Esophagus squamous epithelium (tissue), 5 donors: ENCODE measurements at regions not wholly inside any gene's neighbourhood (a gene's known extent, or its start where the extent isn't known, plus 50 kb on each side); places are given as distances from the start of the nearest gene placed in this dataset.

Experiments used
- DNase-seq: peaks from one replicate; lab custom pipeline; 2025; lab: John Stamatoyannopoulos, UW
- H3K27ac ChIP-seq, 4 donors: fragments of 200-600 bp; sonication (generic); one replicate each; pipeline ENCODE4 v1.5.1; 2016 to 2019; ENCODE audit warnings: mild to moderate bottlenecking in 1 of 4
- H3K27me3 ChIP-seq, 4 donors: fragments of 200-600 bp; sonication (generic); 1 replicate in 3 of 4; 2 replicates in 1 of 4; pipeline versions ENCODE4 v1.5.1 to v1.6.0; 2017 to 2021; ENCODE audit warnings: antibody characterized with exemption in 1 of 4
- H3K36me3 ChIP-seq, 3 donors: fragments of 200-600 bp; sonication (generic); one replicate each; pipeline ENCODE4 v1.5.1; 2016 to 2019
- H3K4me1 ChIP-seq, 3 donors: fragments of 200-600 bp; sonication (generic); one replicate each; pipeline ENCODE4 v1.5.1; 2017 to 2019
- H3K4me3 ChIP-seq, 4 donors: fragments of 200-600 bp; sonication (generic); 1 replicate in 3 of 4; 2 replicates in 1 of 4; pipeline ENCODE4 v1.5.1; 2016 to 2019; ENCODE audit warnings: mild to moderate bottlenecking in 2 of 4, moderate library complexity in 1 of 4
- H3K9me3 ChIP-seq, 3 donors: fragments of 200-600 bp; sonication (generic); one replicate each; pipeline ENCODE4 v1.5.1; 2016 to 2019
- POLR2A ChIP-seq, 4 donors: fragments of 450-650 bp; IDR thresholded peaks; one replicate each; pipeline ENCODE4 v1.6.1; 2017; ENCODE audit warnings: antibody characterized with exemption in 4 of 4, mild to moderate bottlenecking in 4 of 4, moderate library complexity in 3 of 4
- WGBS, 2 donors: methylation state at CpG; one replicate each; pipeline ENCODE4 v1.1.5; 2018; 5-methylcytosine and 5-hydroxymethylcytosine counted together
- intact Hi-C: fragments of 100-400 bp; cut with DNase I; formaldehyde crosslinking; loops from one replicate; pipeline ENCODE4 v1.15.0; 2022
- TF ChIP-seq, protein P1 (sequence below), 6 experiments: fragments of 450-650 bp in 4 of 6; fragments of 200-600 bp in 2 of 6; sonication (generic) in 2 of 6; IDR thresholded peaks; one replicate each; pipeline ENCODE4 v1.5.1; 2016 to 2019; ENCODE audit warnings: antibody characterized with exemption in 6 of 6, mild to moderate bottlenecking in 4 of 6, moderate library complexity in 4 of 6
- donor health status: DM: yes; HTN: yes; CAD: no.

DNA sequence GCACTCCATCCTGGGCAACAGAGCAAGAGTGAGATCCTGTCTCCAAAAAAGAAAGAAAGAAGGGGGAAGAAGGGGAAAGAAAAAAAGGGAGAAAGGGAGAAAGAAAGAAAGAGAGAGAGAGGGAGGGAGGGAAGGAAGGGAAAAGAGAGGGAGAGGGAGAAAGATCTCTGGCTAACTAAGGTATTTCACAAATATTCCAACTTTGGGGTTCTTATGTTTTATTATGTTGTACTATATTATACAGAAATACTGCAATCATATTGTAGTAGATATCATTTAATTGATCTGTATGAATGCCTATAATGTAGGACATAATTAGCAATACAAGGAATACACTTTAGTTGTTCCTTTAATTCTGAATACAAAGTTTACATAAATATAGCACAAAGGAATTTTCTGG lies 70.1 kb upstream of the STAM2 start:
- intact Hi-C loops, result no loop called here
- no peak overlapping the region for H3K4me3 ChIP-seq
- no peak for DNase-seq
- TF ChIP-seq, protein P1, sequence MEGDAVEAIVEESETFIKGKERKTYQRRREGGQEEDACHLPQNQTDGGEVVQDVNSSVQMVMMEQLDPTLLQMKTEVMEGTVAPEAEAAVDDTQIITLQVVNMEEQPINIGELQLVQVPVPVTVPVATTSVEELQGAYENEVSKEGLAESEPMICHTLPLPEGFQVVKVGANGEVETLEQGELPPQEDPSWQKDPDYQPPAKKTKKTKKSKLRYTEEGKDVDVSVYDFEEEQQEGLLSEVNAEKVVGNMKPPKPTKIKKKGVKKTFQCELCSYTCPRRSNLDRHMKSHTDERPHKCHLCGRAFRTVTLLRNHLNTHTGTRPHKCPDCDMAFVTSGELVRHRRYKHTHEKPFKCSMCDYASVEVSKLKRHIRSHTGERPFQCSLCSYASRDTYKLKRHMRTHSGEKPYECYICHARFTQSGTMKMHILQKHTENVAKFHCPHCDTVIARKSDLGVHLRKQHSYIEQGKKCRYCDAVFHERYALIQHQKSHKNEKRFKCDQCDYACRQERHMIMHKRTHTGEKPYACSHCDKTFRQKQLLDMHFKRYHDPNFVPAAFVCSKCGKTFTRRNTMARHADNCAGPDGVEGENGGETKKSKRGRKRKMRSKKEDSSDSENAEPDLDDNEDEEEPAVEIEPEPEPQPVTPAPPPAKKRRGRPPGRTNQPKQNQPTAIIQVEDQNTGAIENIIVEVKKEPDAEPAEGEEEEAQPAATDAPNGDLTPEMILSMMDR (IDR thresholded peaks at IDR 0.05), result no peak
- no peak for TF ChIP-seq POLR2A (IDR thresholded peaks at IDR 0.05)
- no peak overlapping the region for H3K27ac ChIP-seq
- H3K27me3 ChIP-seq, result peaks cover 0 to 67% (median 0%) of the 10 kb centered on the region in 4 donors
- no peaks in the 10 kb centered on the region for H3K36me3 ChIP-seq
- no peaks in the 10 kb centered on the region for H3K4me1 ChIP-seq
- H3K9me3 ChIP-seq, result peaks cover 0 to under 1% (median 0%) of the 10 kb centered on the region in 3 donors

DNA sequence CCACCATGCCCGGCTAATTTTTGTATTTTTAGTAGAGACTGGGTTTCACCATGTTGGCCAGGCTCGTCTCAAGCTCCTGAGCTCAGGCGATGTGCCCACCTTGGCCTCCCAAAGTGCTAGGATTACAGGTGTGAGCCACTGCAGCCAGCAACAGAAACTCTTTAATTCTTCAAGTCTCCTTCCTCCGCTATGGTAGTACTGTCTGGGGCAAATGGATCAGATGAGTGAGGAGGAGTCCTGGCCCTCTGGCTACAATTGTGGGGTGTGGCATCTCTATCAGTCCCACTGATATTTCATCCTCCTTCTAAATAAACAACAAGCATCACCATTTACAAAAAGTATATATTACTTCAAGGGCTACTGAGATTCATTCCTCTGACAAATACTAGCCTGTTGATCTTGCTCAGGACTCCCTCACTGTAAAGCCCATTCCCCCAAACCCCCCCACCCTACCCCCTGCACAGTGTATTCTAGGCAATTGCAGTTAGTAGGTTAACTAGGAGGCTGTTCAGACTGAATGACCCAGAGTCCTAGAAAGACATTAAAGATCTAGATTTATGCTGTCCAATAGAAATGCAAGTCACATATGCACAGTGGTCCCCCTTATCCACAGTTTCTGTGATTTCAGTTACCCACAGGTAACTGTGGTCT lies 71.2 kb upstream of the STAM2 start:
- 71 to 82% methylated on average over 3 to 4 of the region's 4 CpGs for WGBS, 2 donors

DNA sequence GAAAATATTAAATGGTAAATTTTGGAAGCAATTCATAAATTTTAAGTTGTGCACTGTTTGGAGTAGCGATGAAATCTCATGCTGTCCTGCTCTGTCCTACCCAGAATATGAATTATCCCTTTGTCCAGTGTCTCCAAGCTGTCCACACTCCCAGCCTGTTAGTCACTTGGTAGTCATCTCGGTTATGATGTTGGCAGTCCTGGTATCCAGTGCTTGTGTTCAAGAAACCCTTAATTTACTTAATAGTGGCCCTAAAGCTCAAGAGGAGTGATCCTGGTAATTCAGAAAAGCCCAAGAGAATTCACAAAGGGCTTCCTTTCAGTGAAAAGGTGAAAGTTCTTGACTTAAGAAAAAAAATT lies 71.8 kb upstream of the STAM2 start:
- DNase-seq, result no peak
- TF ChIP-seq, protein P1 (IDR thresholded peaks at IDR 0.05), result no peak
- TF ChIP-seq POLR2A (IDR thresholded peaks at IDR 0.05), result no peak
- H3K36me3 ChIP-seq, result no peaks in the 10 kb centered on the region
- intact Hi-C loops, result no loop called here
- peaks cover 0 to 76% (median 0%) of the 10 kb centered on the region in 4 donors for H3K27me3 ChIP-seq
- 91 to 100% methylated on average over 1 of the region's 2 CpGs for WGBS, 2 donors
- no peak overlapping the region for H3K27ac ChIP-seq
- no peaks in the 10 kb centered on the region for H3K4me1 ChIP-seq
- no peaks in the 10 kb centered on the region for H3K9me3 ChIP-seq
- H3K4me3 ChIP-seq, result no peak overlapping the region

More for the DNA sequence above, 71.2 kb upstream of the STAM2 start:
- no peak for DNase-seq
- no peak overlapping the region for H3K4me3 ChIP-seq
- no peaks in the 10 kb centered on the region for H3K9me3 ChIP-seq
- no peaks in the 10 kb centered on the region for H3K4me1 ChIP-seq
- no peaks in the 10 kb centered on the region for H3K36me3 ChIP-seq
- TF ChIP-seq, protein P1 (IDR thresholded peaks at IDR 0.05), result no peak
- no peak for TF ChIP-seq POLR2A (IDR thresholded peaks at IDR 0.05)
- no peak overlapping the region for H3K27ac ChIP-seq
- peaks cover 0 to 73% (median 0%) of the 10 kb centered on the region in 4 donors for H3K27me3 ChIP-seq
- intact Hi-C loops, result no loop called here

DNA sequence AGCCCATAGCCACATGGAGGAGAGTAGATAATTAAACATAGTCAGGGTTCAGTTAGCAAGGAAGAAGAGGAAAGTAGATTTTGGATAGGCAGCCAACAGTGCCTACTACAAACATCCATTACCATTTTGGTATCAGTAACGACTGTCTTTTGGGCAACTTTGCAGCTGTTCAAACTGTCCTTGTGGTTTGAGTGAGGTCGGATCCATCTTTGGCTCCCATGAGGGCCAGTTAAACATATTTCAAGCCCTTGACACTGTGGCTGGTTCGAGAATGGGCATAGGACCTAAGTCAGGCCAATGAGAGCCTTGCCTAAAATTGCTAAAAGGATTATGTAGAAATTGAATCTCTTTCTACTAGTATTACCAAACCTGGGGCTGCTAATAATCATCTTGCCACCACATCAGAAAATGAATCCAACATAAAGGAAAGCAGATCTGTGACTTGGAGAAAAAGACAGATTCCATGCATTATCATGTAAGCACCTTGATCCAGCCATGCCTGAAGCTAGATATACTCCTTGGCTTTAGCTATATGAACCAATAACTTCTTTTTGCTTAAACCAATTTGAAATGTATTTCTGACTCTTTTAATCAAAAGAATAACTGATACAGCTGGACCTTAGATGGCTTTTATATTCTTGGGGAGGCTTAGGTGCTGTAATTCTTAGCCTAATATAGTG lies 75.0 kb upstream of the STAM2 start:
- TF ChIP-seq, protein P1 (IDR thresholded peaks at IDR 0.05), result no peak
- no peak for TF ChIP-seq POLR2A (IDR thresholded peaks at IDR 0.05)
- Histone ChIP-seq H3K36me3 (no peaks in the 10 kb centered on the region), H3K27ac (no peak overlapping the region), H3K27me3 (peaks cover 0 to 87% (median 0%) of the 10 kb centered on the region in 4 donors), H3K4me3 (no peak overlapping the region), H3K4me1 (no peaks in the 10 kb centered on the region), H3K9me3 (no peaks in the 10 kb centered on the region)
- DNase-seq, result no peak
- 73 to 82% methylated on average over 3 of the region's 3 CpGs for WGBS, 2 donors
- intact Hi-C loops, result no loop called here

DNA sequence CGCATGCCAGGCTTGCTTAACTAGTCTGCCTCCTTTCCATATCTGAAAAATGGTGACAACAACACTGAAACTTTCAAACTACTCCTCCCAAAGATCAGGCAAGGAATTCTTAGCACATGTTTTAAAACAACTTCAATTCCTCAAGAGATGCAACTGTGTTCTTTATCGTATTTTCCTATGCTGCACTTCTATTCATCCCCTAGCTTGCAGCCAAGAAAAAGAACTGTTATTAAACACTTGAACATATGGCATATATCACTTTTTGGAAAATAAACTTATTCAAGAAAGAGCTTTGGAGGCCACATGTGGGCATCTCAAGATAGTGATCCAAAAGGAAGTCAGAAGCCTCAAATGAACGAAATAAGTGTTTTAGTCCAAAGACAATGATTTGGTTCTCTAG lies 75.6 kb upstream of the STAM2 start:
- Histone ChIP-seq H3K27ac (no peak overlapping the region), H3K27me3 (peaks cover 0 to 90% (median 0%) of the 10 kb centered on the region in 4 donors), H3K4me3 (no peak overlapping the region), H3K4me1 (no peaks in the 10 kb centered on the region), H3K9me3 (no peaks in the 10 kb centered on the region), H3K36me3 (no peaks in the 10 kb centered on the region)
- TF ChIP-seq, protein P1 (IDR thresholded peaks at IDR 0.05), result no peak
- TF ChIP-seq POLR2A (IDR thresholded peaks at IDR 0.05), result no peak
- 64 to 70% methylated on average over 3 of the region's 3 CpGs for WGBS, 2 donors
- intact Hi-C loops, result no loop called here
- no peak for DNase-seq
